H9 (cell line): ENCODE measurements at regions not wholly inside any gene's neighbourhood (a gene's known extent, or its start where the extent isn't known, plus 50 kb on each side); places are given as distances from the start of the nearest gene placed in this dataset.

Experiments used
- DNase-seq: peaks from one replicate; pipeline ENCODE4 v3.0.0-alpha.2; 2017
- H2AFZ ChIP-seq: one replicate; pipeline ENCODE4 v1.6.1; 2013; ENCODE audit warnings: mild to moderate bottlenecking, low read length, control low read depth, moderate library complexity
- H2AK5ac ChIP-seq: 2 replicates; pipeline ENCODE4 v1.6.1; 2013; ENCODE audit warnings: low read length, control low read depth, mixed read lengths; ENCODE audit not compliant: insufficient read length
- H2BK120ac ChIP-seq: one replicate; pipeline ENCODE4 v1.6.1; 2013; ENCODE audit warnings: low read depth, mild to moderate bottlenecking, low read length, control low read depth, inconsistent platforms; ENCODE audit not compliant: poor library complexity, severe bottlenecking
- H2BK12ac ChIP-seq: 2 replicates; pipeline ENCODE4 v1.6.1; 2013; ENCODE audit warnings: low read length, control low read depth, mixed read lengths, low read depth; ENCODE audit not compliant: insufficient read length
- H2BK15ac ChIP-seq: 2 replicates; pipeline ENCODE4 v1.6.1; 2013; ENCODE audit warnings: low read depth, low read length, control low read depth
- H2BK20ac ChIP-seq: one replicate; pipeline ENCODE4 v1.6.1; 2013; ENCODE audit warnings: low read depth, mild to moderate bottlenecking, low read length, control low read depth, inconsistent platforms; ENCODE audit not compliant: poor library complexity, severe bottlenecking
- H2BK5ac ChIP-seq: 2 replicates; pipeline ENCODE4 v1.6.1; 2013; ENCODE audit warnings: low read length, control low read depth, mixed read lengths; ENCODE audit not compliant: insufficient read length
- H3K14ac ChIP-seq: 2 replicates; pipeline ENCODE4 v1.6.1; 2013; ENCODE audit warnings: low read length, control low read depth; ENCODE audit not compliant: insufficient read depth
- H3K18ac ChIP-seq: 2 replicates; pipeline ENCODE4 v1.6.1; 2013; ENCODE audit warnings: low read depth, mild to moderate bottlenecking, mixed read lengths, low read length, control low read depth; ENCODE audit not compliant: insufficient read length
- H3K23ac ChIP-seq: 2 replicates; pipeline ENCODE4 v1.6.1; 2013; ENCODE audit warnings: low read length, control low read depth, mixed read lengths, low read depth; ENCODE audit not compliant: insufficient read length
- H3K23me2 ChIP-seq: 2 replicates; pipeline ENCODE4 v1.6.1; 2013; ENCODE audit warnings: low read depth, mild to moderate bottlenecking, mixed read lengths, low read length, control low read depth; ENCODE audit not compliant: insufficient read length, poor library complexity, severe bottlenecking
- H3K27ac ChIP-seq: 2 replicates; pipeline ENCODE4 v1.5.1; 2013; ENCODE audit warnings: low read length, control low read depth, mixed read lengths, low read depth; ENCODE audit not compliant: insufficient read length
- H3K27me3 ChIP-seq: 2 replicates; pipeline ENCODE4 v1.6.1; 2013; ENCODE audit warnings: low read length, control low read depth, inconsistent platforms; ENCODE audit not compliant: insufficient read depth
- H3K4ac ChIP-seq: 2 replicates; pipeline ENCODE4 v1.6.1; 2013; ENCODE audit warnings: low read depth, mild to moderate bottlenecking, control low read depth, inconsistent platforms, low read length, moderate library complexity
- H3K4me1 ChIP-seq: 2 replicates; pipeline ENCODE4 v1.6.1; 2013; ENCODE audit warnings: low read length, control low read depth, inconsistent platforms; ENCODE audit not compliant: insufficient read depth
- H3K4me2 ChIP-seq: 2 replicates; pipeline ENCODE4 v1.6.1; 2013; ENCODE audit warnings: low read length, control low read depth, mixed read lengths; ENCODE audit not compliant: insufficient read length, insufficient read depth
- H3K56ac ChIP-seq: 2 replicates; pipeline ENCODE4 v1.6.1; 2013; ENCODE audit warnings: low read depth, mild to moderate bottlenecking, mixed read lengths, low read length, control low read depth; ENCODE audit not compliant: insufficient read length
- H3K79me1 ChIP-seq: 2 replicates; pipeline ENCODE4 v1.6.1; 2013; ENCODE audit warnings: low read depth, mild to moderate bottlenecking, moderate library complexity, low read length, control low read depth, inconsistent platforms; ENCODE audit not compliant: insufficient read depth, poor library complexity, severe bottlenecking
- H3K79me2 ChIP-seq: 2 replicates; pipeline ENCODE4 v1.6.1; 2013; ENCODE audit warnings: low read length, control low read depth, inconsistent platforms; ENCODE audit not compliant: insufficient read depth
- H3K9ac ChIP-seq: 2 replicates; pipeline ENCODE4 v1.6.1; 2013; ENCODE audit warnings: low read length, control low read depth, mixed read lengths; ENCODE audit not compliant: insufficient read length; ENCODE audit errors: extremely low read depth
- H3K9me3 ChIP-seq: one replicate; pipeline ENCODE4 v1.6.1; 2013; ENCODE audit warnings: low read depth, low read length, inconsistent platforms; ENCODE audit not compliant: control insufficient read depth
- H3T11ph ChIP-seq: one replicate; pipeline ENCODE4 v1.6.1; 2013; ENCODE audit warnings: mild to moderate bottlenecking, low read length, control low read depth, inconsistent platforms
- H4K20me1 ChIP-seq: one replicate; pipeline ENCODE4 v1.6.1; 2013; ENCODE audit not compliant: control insufficient read depth, insufficient read length, insufficient read depth
- H4K5ac ChIP-seq: 2 replicates; pipeline ENCODE4 v1.6.1; 2013; ENCODE audit warnings: low read depth, mild to moderate bottlenecking, mixed read lengths, low read length, control low read depth; ENCODE audit not compliant: insufficient read length
- H4K8ac ChIP-seq: replicated peaks from 2 replicates; pipeline ENCODE4 v1.6.1; 2013; ENCODE audit warnings: low read length, control low read depth, mixed read lengths, low read depth; ENCODE audit not compliant: insufficient read length
- H4K91ac ChIP-seq: 2 replicates; pipeline ENCODE4 v1.6.1; 2013; ENCODE audit warnings: low read depth, mild to moderate bottlenecking, moderate library complexity, mixed read lengths, low read length, control low read depth; ENCODE audit not compliant: insufficient read length
- H3K27ac Mint-ChIP-seq, 3 experiments: 2 replicates in 2 of 3; 3 replicates in 1 of 3; pipeline ENCODE4 v1.8.0; 2020 to 2021; ENCODE audit warnings: mixed read lengths in 3 of 3, mild to moderate bottlenecking in 1 of 3, moderate library complexity in 1 of 3
- H3K27me3 Mint-ChIP-seq: 2 replicates; pipeline ENCODE4 v1.8.0; 2021; ENCODE audit warnings: low read depth, mild to moderate bottlenecking, moderate library complexity, mixed read lengths
- H3K36me3 Mint-ChIP-seq, 3 experiments: 2 replicates in 2 of 3; 3 replicates in 1 of 3; pipeline ENCODE4 v1.8.0; 2020 to 2021; ENCODE audit warnings: low read depth in 3 of 3, mixed read lengths in 3 of 3; ENCODE audit not compliant: insufficient read depth in 1 of 3
- H3K4me1 Mint-ChIP-seq, 2 experiments: 2 replicates each; pipeline ENCODE4 v1.8.0; 2020; ENCODE audit warnings: mixed read lengths in 2 of 2
- H3K4me3 Mint-ChIP-seq, 2 experiments: 2 replicates in 1 of 2; 3 replicates in 1 of 2; pipeline ENCODE4 v1.8.0; 2020 to 2021; ENCODE audit warnings: mild to moderate bottlenecking in 2 of 2, mixed read lengths in 2 of 2, moderate library complexity in 1 of 2
- H3K9me3 Mint-ChIP-seq, 2 experiments: 2 replicates in 1 of 2; 3 replicates in 1 of 2; pipeline ENCODE4 v1.8.0; 2020; ENCODE audit warnings: mild to moderate bottlenecking in 2 of 2, mixed read lengths in 2 of 2, moderate library complexity in 1 of 2
- WGBS: extraction: QIAGEN DNeasy Blood & Tissue Kit; methylation state at CpG from one replicate; pipeline ENCODE4 v1.1.7; 2013; ENCODE audit warnings: missing lambda C conversion rate, low lambda C conversion rate, mixed read lengths; ENCODE audit not compliant: insufficient read length; ENCODE audit errors: extremely low coverage; 5-methylcytosine and 5-hydroxymethylcytosine counted together
- TF ChIP-seq, protein P1 (sequence below): fragments of 200-600 bp; sonication (generic); conservative IDR thresholded peaks from 3 replicates; pipeline ENCODE4 v1.8.0; 2021; ENCODE audit warnings: antibody characterized with exemption, mild to moderate bottlenecking

DNA sequence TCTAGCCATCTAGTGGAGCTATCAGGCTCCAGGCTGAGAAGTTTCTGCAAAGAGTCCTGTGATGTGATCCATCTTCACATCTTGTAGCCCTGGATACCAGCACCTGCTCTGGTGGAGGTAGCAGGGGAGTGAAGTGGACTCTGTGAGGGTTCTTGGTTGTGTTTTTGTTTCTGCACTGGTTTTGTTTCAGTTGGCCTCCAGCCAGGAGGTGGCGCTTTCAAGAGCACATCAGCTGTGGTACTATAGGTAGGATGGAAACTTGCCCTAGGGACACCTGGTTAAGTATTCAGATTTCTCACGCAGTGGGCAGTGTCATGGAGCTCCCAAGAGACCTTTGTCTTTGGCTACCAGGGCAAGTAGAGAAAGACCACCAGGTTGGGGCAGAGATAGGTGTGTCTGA lies 257.5 kb upstream of the SLC7A11 start:
- H4K5ac ChIP-seq, result no peak overlapping the region
- H4K91ac ChIP-seq, result no peak overlapping the region
- TF ChIP-seq, protein P1, sequence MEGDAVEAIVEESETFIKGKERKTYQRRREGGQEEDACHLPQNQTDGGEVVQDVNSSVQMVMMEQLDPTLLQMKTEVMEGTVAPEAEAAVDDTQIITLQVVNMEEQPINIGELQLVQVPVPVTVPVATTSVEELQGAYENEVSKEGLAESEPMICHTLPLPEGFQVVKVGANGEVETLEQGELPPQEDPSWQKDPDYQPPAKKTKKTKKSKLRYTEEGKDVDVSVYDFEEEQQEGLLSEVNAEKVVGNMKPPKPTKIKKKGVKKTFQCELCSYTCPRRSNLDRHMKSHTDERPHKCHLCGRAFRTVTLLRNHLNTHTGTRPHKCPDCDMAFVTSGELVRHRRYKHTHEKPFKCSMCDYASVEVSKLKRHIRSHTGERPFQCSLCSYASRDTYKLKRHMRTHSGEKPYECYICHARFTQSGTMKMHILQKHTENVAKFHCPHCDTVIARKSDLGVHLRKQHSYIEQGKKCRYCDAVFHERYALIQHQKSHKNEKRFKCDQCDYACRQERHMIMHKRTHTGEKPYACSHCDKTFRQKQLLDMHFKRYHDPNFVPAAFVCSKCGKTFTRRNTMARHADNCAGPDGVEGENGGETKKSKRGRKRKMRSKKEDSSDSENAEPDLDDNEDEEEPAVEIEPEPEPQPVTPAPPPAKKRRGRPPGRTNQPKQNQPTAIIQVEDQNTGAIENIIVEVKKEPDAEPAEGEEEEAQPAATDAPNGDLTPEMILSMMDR, result peak; percentile 17; the same call in 2 of the 3 replicates
- no peak overlapping the region for H3K4ac ChIP-seq
- no peak overlapping the region for H3K56ac ChIP-seq
- H3T11ph ChIP-seq, result no peak overlapping the region
- H2BK120ac ChIP-seq, result no peak overlapping the region
- no peaks in the 10 kb centered on the region for H4K20me1 ChIP-seq
- no peak overlapping the region for H4K8ac ChIP-seq
- no peak overlapping the region for H2AFZ ChIP-seq
- Mint-ChIP-seq H3K4me1 (no peaks in the 10 kb centered on the region; a peak in 1 of 4 replicates), H3K27ac (no peak overlapping the region), H3K4me3 (no peak overlapping the region), H3K36me3 (peaks cover 6 to 34% (median 13%) of the 10 kb centered on the region in 3 experiments; a peak in 5 of 7 replicates), H3K27me3 (no peaks in the 10 kb centered on the region), H3K9me3 (peaks cover 31 to 43% of the 10 kb centered on the region in 2 experiments)
- no peak overlapping the region for H3K14ac ChIP-seq
- no peak overlapping the region for H3K27ac ChIP-seq
- no peak overlapping the region for H2BK15ac ChIP-seq
- no peak overlapping the region for H3K18ac ChIP-seq
- no peaks in the 10 kb centered on the region for H3K9me3 ChIP-seq
- no peak overlapping the region for H2BK20ac ChIP-seq
- no peaks in the 10 kb centered on the region for H3K79me2 ChIP-seq
- no peaks in the 10 kb centered on the region for H3K79me1 ChIP-seq
- H3K4me1 ChIP-seq, result no peaks in the 10 kb centered on the region
- no peak overlapping the region for H2BK12ac ChIP-seq
- no peak overlapping the region for H2AK5ac ChIP-seq
- no peaks in the 10 kb centered on the region for H3K27me3 ChIP-seq
- no peak overlapping the region for H3K23ac ChIP-seq
- no peak overlapping the region for H3K9ac ChIP-seq
- no peaks in the 10 kb centered on the region for H3K23me2 ChIP-seq
- no peak overlapping the region for H2BK5ac ChIP-seq
- WGBS, result no CpG with 5 or more reads among the region's 2 CpGs
- H3K4me2 ChIP-seq, result no peak overlapping the region
- no peak for DNase-seq
